ENCODE measurements at regions not wholly inside any gene's neighbourhood (a gene's known extent, or its start where the extent isn't known, plus 50 kb on each side); places are given as distances from the start of the nearest gene placed in this dataset.

- no peak for TF ChIP-seq CTCF (conservative IDR thresholded peaks at IDR 0.05; ENCODE audit: low read depth, low read length)
- DNase-seq (ENCODE audit: low read depth), result no peak
- H3K4me3 ChIP-seq (ENCODE audit: low read depth, low read length), result no peak overlapping the region
These were observed 209.6 kb upstream of the TLL1 start for GRCh38 chr4:165663411-165663810.

DNA sequence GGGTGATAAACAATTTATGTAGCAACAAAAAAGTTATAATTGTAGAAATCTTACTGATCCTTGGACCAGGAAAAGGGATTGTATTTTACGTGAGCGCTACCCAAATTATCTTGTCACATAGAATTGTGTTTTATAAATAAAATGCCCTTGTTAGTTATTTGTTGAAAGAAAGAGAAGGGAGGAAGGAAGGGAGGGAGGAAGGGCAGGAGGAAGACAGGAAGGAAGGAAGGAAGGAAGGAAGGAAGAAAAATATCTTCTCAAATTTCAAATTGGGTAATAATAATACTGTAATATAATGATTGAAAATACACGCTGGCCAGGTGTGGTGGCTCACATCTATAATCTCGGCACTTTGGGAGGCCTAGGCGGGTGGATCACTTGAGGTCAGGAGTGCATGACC, 206.2 kb upstream of the TLL1 start:
- TF ChIP-seq CTCF (conservative IDR thresholded peaks at IDR 0.05; ENCODE audit: low read depth, low read length), result no peak
- no peak for DNase-seq (ENCODE audit: low read depth)
- no peak overlapping the region for H3K4me3 ChIP-seq (ENCODE audit: low read depth, low read length)

DNA sequence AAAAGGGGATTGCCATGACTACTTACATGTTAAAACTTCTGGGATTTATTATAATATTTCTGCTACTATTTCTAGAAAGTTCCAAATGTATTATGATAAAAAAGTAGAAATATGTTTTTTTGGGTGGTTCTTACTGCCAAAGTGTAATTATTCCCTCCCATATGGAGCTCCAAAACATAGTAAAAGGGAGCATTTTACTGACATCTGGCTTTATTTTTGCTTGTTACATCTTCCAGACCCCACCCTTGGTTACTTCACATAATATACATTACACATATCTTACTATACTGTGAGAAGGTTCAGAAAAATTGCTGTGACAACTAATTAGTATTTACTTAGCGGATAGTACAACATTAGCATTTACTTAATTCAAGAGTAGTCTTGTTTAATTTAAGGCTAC, 205.1 kb upstream of the TLL1 start:
- DNase-seq (ENCODE audit: low read depth), result no peak
- TF ChIP-seq CTCF (conservative IDR thresholded peaks at IDR 0.05; ENCODE audit: low read depth, low read length), result no peak
- H3K4me3 ChIP-seq (ENCODE audit: low read depth, low read length), result no peak overlapping the region

DNA sequence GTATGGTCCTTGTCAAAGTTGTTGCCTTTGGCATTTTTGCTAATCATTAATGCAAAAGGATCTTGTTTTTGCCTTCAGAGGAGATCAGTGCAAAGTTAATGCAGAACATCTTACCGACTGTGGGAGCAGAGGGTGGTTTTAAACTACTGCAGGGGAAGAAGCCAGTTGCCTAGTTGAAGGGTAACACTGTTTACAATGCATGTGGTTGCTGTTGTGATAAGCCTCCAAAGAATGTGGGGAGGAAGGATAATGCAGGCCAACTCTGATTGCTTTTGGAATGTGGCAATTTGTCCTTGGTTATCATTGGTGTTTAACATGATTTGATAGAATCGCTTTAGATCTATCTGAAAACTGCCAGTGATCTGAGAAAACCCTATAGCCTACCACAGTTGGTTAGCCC, 204.3 kb upstream of the TLL1 start:
- peak; percentile 32 for DNase-seq (ENCODE audit: low read depth)
- no peak overlapping the region for H3K4me3 ChIP-seq (ENCODE audit: low read depth, low read length)
- TF ChIP-seq CTCF (conservative IDR thresholded peaks at IDR 0.05; ENCODE audit: low read depth, low read length), result no peak

DNA sequence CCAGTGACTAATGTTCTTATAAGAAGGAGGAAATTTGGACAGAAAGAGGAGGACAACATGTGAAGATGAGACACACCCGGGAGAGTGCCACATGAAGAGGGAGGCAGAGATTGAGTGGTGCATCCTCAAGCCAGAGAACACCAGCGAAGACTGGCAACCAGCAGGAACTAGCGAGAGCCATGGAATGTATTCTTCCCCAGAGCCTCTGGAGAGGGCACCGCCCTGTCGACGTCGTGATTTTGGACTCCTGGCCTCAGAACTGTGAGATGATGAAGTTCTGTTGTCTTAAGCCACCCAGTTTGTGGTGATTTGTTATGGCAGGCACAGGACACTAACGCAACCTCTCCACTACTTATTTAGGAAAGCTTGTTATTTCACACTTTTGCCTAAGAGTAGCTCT, 196.0 kb upstream of the TLL1 start:
- TF ChIP-seq CTCF (conservative IDR thresholded peaks at IDR 0.05; ENCODE audit: low read depth, low read length), result no peak
- no peak for DNase-seq (ENCODE audit: low read depth)
- no peak overlapping the region for H3K4me3 ChIP-seq (ENCODE audit: low read depth, low read length)

DNA sequence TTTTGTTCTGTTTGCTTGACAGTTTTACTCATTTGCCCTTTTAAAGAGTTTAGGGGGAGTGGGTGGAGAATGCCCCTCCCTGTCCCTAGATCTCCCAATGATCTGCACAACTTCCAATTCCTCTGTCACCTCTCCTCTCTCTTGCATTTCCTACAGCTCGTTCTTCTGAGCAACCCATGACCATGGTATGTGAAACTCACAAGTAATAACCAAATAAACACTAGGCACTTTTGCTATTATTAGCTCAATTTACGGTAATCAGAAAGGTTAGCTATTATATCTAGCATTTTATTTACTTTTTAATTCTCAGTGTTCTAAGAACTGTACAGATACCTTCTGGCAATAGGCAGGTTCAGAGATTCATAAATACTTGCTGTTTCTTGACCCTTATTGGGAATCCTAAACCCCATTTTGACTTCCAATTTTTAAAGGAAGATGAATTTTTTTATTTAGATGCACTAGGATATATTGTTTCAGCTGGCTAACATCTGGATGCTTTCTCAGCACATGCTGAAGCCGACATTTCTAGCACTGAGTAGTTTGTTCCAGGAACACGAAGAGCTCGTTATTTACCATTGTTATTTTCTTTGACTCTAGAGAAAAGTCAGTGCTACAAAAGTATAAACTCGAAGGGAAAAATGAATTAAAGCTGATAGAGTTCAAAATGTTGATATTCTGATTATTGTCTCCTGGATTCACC, 194.7 kb upstream of the TLL1 start:
- no peak for TF ChIP-seq CTCF (conservative IDR thresholded peaks at IDR 0.05; ENCODE audit: low read depth, low read length)
- no peak overlapping the region for H3K4me3 ChIP-seq (ENCODE audit: low read depth, low read length)
- peak; percentile 13 for DNase-seq (ENCODE audit: low read depth)

GRCh38 chr4:165678936-165679325, 194.1 kb upstream of the TLL1 start:
- TF ChIP-seq CTCF (conservative IDR thresholded peaks at IDR 0.05; ENCODE audit: low read depth, low read length), result no peak
- DNase-seq (ENCODE audit: low read depth), result no peak
- H3K4me3 ChIP-seq (ENCODE audit: low read depth, low read length), result no peak overlapping the region
